ENCODE measurements at regions not wholly inside any gene's neighbourhood (a gene's known extent, or its start where the extent isn't known, plus 50 kb on each side); places are given as distances from the start of the nearest gene placed in this dataset.
A peak's percentile ranks its signal among the peaks of the same experiment; 100 is the strongest.

- H3K27me3 Mint-ChIP-seq = no peaks in the 10 kb centered on the region
- no peak for DNase-seq
- no peaks in the 10 kb centered on the region for H3K9me3 Mint-ChIP-seq
- CTCF ChIA-PET = interaction anchor here (1.5 kb wide), 1 partner anchor 139 kb away, joined by 11 read pairs; no protein-coding TSS in a partner anchor
- H3K4me3 Mint-ChIP-seq = no peak overlapping the region
- no peak overlapping the region for H3K27ac Mint-ChIP-seq
- no peaks in the 10 kb centered on the region for H3K4me1 Mint-ChIP-seq
- no peaks in the 10 kb centered on the region for H3K36me3 Mint-ChIP-seq
Observed at GRCh38 chr10:71064413-71065118, 147.8 kb upstream of the UNC5B start.

- H3K9me3 Mint-ChIP-seq = no peaks in the 10 kb centered on the region
Observed at GRCh38 chr10:71065659-71066058, 146.7 kb upstream of the UNC5B start.

GRCh38 chr10:71066600-71066999, 145.8 kb upstream of the UNC5B start:
- no peaks in the 10 kb centered on the region for H3K36me3 Mint-ChIP-seq
- no peaks in the 10 kb centered on the region for H3K9me3 Mint-ChIP-seq
- H3K27ac Mint-ChIP-seq = no peak overlapping the region
- no peak for DNase-seq
- peaks cover 2% of the 10 kb centered on the region for H3K27me3 Mint-ChIP-seq
- H3K4me3 Mint-ChIP-seq = no peak overlapping the region
- CTCF ChIA-PET = no interaction called here
- H3K4me1 Mint-ChIP-seq = no peaks in the 10 kb centered on the region

More at GRCh38 chr10:71065659-71066058, 146.7 kb upstream of the UNC5B start:
- Mint-ChIP-seq H3K27ac (no peak overlapping the region), H3K36me3 (no peaks in the 10 kb centered on the region), H3K4me3 (no peak overlapping the region), H3K27me3 (no peaks in the 10 kb centered on the region), H3K4me1 (no peaks in the 10 kb centered on the region)
- DNase-seq = no peak
- CTCF ChIA-PET = no interaction called here

- no peak for DNase-seq
- CTCF ChIA-PET = no interaction called here
- Mint-ChIP-seq H3K4me3 (no peak overlapping the region), H3K27me3 (peaks cover 4% of the 10 kb centered on the region), H3K36me3 (no peaks in the 10 kb centered on the region), H3K9me3 (no peaks in the 10 kb centered on the region), H3K27ac (no peak overlapping the region), H3K4me1 (no peaks in the 10 kb centered on the region)
Observed at GRCh38 chr10:71067098-71067740, 145.2 kb upstream of the UNC5B start.

- H3K27ac Mint-ChIP-seq = no peak overlapping the region
- peaks cover 4% of the 10 kb centered on the region for H3K27me3 Mint-ChIP-seq
- no peak for DNase-seq
- CTCF ChIA-PET = no interaction called here
- no peaks in the 10 kb centered on the region for H3K4me1 Mint-ChIP-seq
- no peaks in the 10 kb centered on the region for H3K9me3 Mint-ChIP-seq
- H3K36me3 Mint-ChIP-seq = no peaks in the 10 kb centered on the region
- H3K4me3 Mint-ChIP-seq = no peak overlapping the region
Observed at GRCh38 chr10:71068861-71069271, 143.5 kb upstream of the UNC5B start.

GRCh38 chr10:71069909-71070666, 142.3 kb upstream of the UNC5B start:
- no peaks in the 10 kb centered on the region for H3K9me3 Mint-ChIP-seq
- H3K4me1 Mint-ChIP-seq = no peaks in the 10 kb centered on the region
- H3K27ac Mint-ChIP-seq = no peak overlapping the region
- no peak for DNase-seq
- H3K36me3 Mint-ChIP-seq = no peaks in the 10 kb centered on the region
- H3K27me3 Mint-ChIP-seq = peaks cover 4% of the 10 kb centered on the region
- CTCF ChIA-PET = no interaction called here
- no peak overlapping the region for H3K4me3 Mint-ChIP-seq

- Mint-ChIP-seq H3K36me3 (no peaks in the 10 kb centered on the region), H3K27me3 (peaks cover 4% of the 10 kb centered on the region), H3K27ac (no peak overlapping the region), H3K4me3 (no peak overlapping the region), H3K9me3 (no peaks in the 10 kb centered on the region), H3K4me1 (no peaks in the 10 kb centered on the region)
- CTCF ChIA-PET = no interaction called here
- no peak for DNase-seq
Observed at GRCh38 chr10:71070741-71071140, 141.6 kb upstream of the UNC5B start.

- Mint-ChIP-seq H3K36me3 (no peaks in the 10 kb centered on the region), H3K4me3 (no peak overlapping the region), H3K9me3 (no peaks in the 10 kb centered on the region), H3K27me3 (peaks cover 12% of the 10 kb centered on the region), H3K27ac (no peak overlapping the region), H3K4me1 (no peaks in the 10 kb centered on the region)
- DNase-seq = no peak
- CTCF ChIA-PET = no interaction called here
Observed at GRCh38 chr10:71072131-71072822, 140.1 kb upstream of the UNC5B start.

- Mint-ChIP-seq H3K27me3 (peaks cover 12% of the 10 kb centered on the region), H3K9me3 (no peaks in the 10 kb centered on the region), H3K4me3 (no peak overlapping the region), H3K4me1 (no peaks in the 10 kb centered on the region), H3K36me3 (no peaks in the 10 kb centered on the region), H3K27ac (no peak overlapping the region)
- CTCF ChIA-PET = interaction anchor here (0.9 kb wide), 1 partner anchor 14 kb away, joined by 3 read pairs; no protein-coding TSS in a partner anchor
- no peak for DNase-seq
Observed at GRCh38 chr10:71072823-71073210, 139.6 kb upstream of the UNC5B start.

- no peak overlapping the region for H3K4me3 Mint-ChIP-seq
- H3K27me3 Mint-ChIP-seq = peaks cover 12% of the 10 kb centered on the region
- H3K9me3 Mint-ChIP-seq = no peaks in the 10 kb centered on the region
- no peak overlapping the region for H3K27ac Mint-ChIP-seq
- H3K36me3 Mint-ChIP-seq = no peaks in the 10 kb centered on the region
- CTCF ChIA-PET = interaction anchor here (0.9 to 1.8 kb wide), 3 partner anchors 14 to 149 kb away, joined by 3 to 4 read pairs (median 3); no protein-coding TSS in a partner anchor
- no peaks in the 10 kb centered on the region for H3K4me1 Mint-ChIP-seq
- DNase-seq = peak; percentile 13
Observed at GRCh38 chr10:71073451-71074175, 138.8 kb upstream of the UNC5B start.

- Mint-ChIP-seq H3K4me1 (no peaks in the 10 kb centered on the region), H3K36me3 (no peaks in the 10 kb centered on the region), H3K27ac (no peak overlapping the region), H3K9me3 (no peaks in the 10 kb centered on the region), H3K27me3 (peaks cover 12% of the 10 kb centered on the region), H3K4me3 (no peak overlapping the region)
- DNase-seq = peak; percentile 14
- CTCF ChIA-PET = interaction anchor here (1.4 to 1.8 kb wide), 2 partner anchors 148 to 149 kb away, joined by 3 to 4 read pairs; no protein-coding TSS in a partner anchor
Observed at GRCh38 chr10:71074176-71074755, 138.1 kb upstream of the UNC5B start.

GRCh38 chr10:71075086-71075758, 137.1 kb upstream of the UNC5B start:
- H3K27me3 Mint-ChIP-seq = peaks cover 12% of the 10 kb centered on the region
- H3K9me3 Mint-ChIP-seq = no peaks in the 10 kb centered on the region
- H3K27ac Mint-ChIP-seq = no peak overlapping the region
- no peaks in the 10 kb centered on the region for H3K4me1 Mint-ChIP-seq
- no peak overlapping the region for H3K4me3 Mint-ChIP-seq
- CTCF ChIA-PET = interaction anchor here (1.4 to 1.8 kb wide), 2 partner anchors 149 to 150 kb away, joined by 3 to 4 read pairs; no protein-coding TSS in a partner anchor
- DNase-seq = peak; percentile 13
- no peaks in the 10 kb centered on the region for H3K36me3 Mint-ChIP-seq

Data from activated naive CD4-positive, alpha-beta T cell treated with anti-CD3 and anti-CD28 coated beads, Interleukin-2, amount 10 ng/mL, durations not matched to agents 7 days and 5 days (primary cell).